OCI-LY1 (cell line): ENCODE measurements at regions not wholly inside any gene's neighbourhood (a gene's known extent, or its start where the extent isn't known, plus 50 kb on each side); places are given as distances from the start of the nearest gene placed in this dataset.
A peak's percentile ranks its signal among the peaks of the same experiment; 100 is the strongest.

Experiments
- H2AFZ ChIP-seq: fragments of 200-600 bp; sonication (generic), shearing (Covaris generic); 2 replicates; pipeline ENCODE4 v1.6.0; 2014; ENCODE audit warnings: antibody characterized with exemption, mild to moderate bottlenecking, low read length
- H3F3A ChIP-seq: fragments of 200-600 bp; sonication (generic), shearing (Covaris generic); 2 replicates; pipeline ENCODE4 v1.6.0; 2014; ENCODE audit warnings: mild to moderate bottlenecking, antibody characterized with exemption, low read length, moderate library complexity; ENCODE audit not compliant: insufficient read depth
- H3K27ac ChIP-seq: fragments of 200-600 bp; sonication (generic); 2 replicates; pipeline ENCODE4 v1.5.1; 2014; ENCODE audit warnings: low read length, mixed run types, mild to moderate bottlenecking, low read depth; ENCODE audit not compliant: poor library complexity, severe bottlenecking
- H3K27me3 ChIP-seq: fragments of 200-600 bp; sonication (generic); 2 replicates; pipeline ENCODE4 v1.6.0; 2014; ENCODE audit warnings: antibody characterized with exemption, mild to moderate bottlenecking, low read length, moderate library complexity; ENCODE audit not compliant: insufficient read depth
- H3K36me3 ChIP-seq: fragments of 200-600 bp; sonication (generic); 2 replicates; pipeline ENCODE4 v1.6.1; 2014; ENCODE audit warnings: mild to moderate bottlenecking, antibody characterized with exemption, low read length, moderate library complexity, mixed read lengths; ENCODE audit not compliant: insufficient read depth
- H3K4me1 ChIP-seq: fragments of 200-600 bp; sonication (generic); 2 replicates; pipeline ENCODE4 v1.5.1; 2014; ENCODE audit warnings: mild to moderate bottlenecking, low read length, moderate library complexity; ENCODE audit not compliant: insufficient read depth, severe bottlenecking
- H3K4me2 ChIP-seq: fragments of 200-600 bp; sonication (generic), shearing (Covaris generic); 2 replicates; pipeline ENCODE4 v1.6.1; 2014; ENCODE audit warnings: low read length
- H3K4me3 ChIP-seq: fragments of 200-600 bp; sonication (generic); 2 replicates; pipeline ENCODE4 v1.5.1; 2014; ENCODE audit warnings: low read length, low read depth, mild to moderate bottlenecking, mixed read lengths; ENCODE audit not compliant: poor library complexity, severe bottlenecking
- H3K79me2 ChIP-seq: fragments of 200-600 bp; shearing (Covaris generic); 2 replicates; pipeline ENCODE4 v1.6.1; 2016; ENCODE audit warnings: mixed run types, low read length, mixed read lengths; ENCODE audit not compliant: insufficient read depth
- H3K9ac ChIP-seq: fragments of 200-600 bp; sonication (generic), shearing (Covaris generic); 2 replicates; pipeline ENCODE4 v1.6.1; 2014; ENCODE audit warnings: mild to moderate bottlenecking, low read length, mixed read lengths
- H3K9me2 ChIP-seq: fragments of 200-600 bp; sonication (generic), shearing (Covaris generic); 2 replicates; pipeline ENCODE4 v1.6.1; 2014; ENCODE audit warnings: low read depth, mild to moderate bottlenecking, low read length, mixed read lengths
- H3K9me3 ChIP-seq: fragments of 200-600 bp; shearing (Covaris generic); 2 replicates; pipeline ENCODE4 v1.6.1; 2014; ENCODE audit warnings: low read length, mixed read lengths
- H4K20me1 ChIP-seq: fragments of 200-600 bp; sonication (generic), shearing (Covaris generic); 2 replicates; pipeline ENCODE4 v1.6.0; 2016; ENCODE audit warnings: mild to moderate bottlenecking, low read length; ENCODE audit not compliant: insufficient read depth
- CTCF ChIP-seq: fragments of 200-600 bp; sonication (generic), shearing (Covaris generic); IDR thresholded peaks from 2 replicates; pipeline ENCODE4 v1.5.1; 2017; ENCODE audit warnings: mild to moderate bottlenecking, antibody characterized with exemption, low read length, moderate library complexity, mixed read lengths
- EZH2 ChIP-seq: fragments of 200-600 bp; sonication (generic), shearing (Covaris generic); IDR thresholded peaks from 2 replicates; pipeline ENCODE4 v1.8.0; 2017; ENCODE audit warnings: borderline replicate concordance, mixed run types, mild to moderate bottlenecking, antibody characterized with exemption, low read length, moderate library complexity, mixed read lengths

GRCh38 chr3:11717301-11717700 lies 73.6 kb upstream of the VGLL4 start:
- Histone ChIP-seq H3K9me2 (no peaks in the 10 kb centered on the region), H4K20me1 (no peaks in the 10 kb centered on the region), H2AFZ (no peak overlapping the region), H3K4me2 (peak overlapping the region; percentile 72), H3K27me3 (no peaks in the 10 kb centered on the region), H3K9me3 (no peaks in the 10 kb centered on the region), H3K36me3 (no peaks in the 10 kb centered on the region), H3F3A (no peaks in the 10 kb centered on the region), H3K9ac (no peak overlapping the region; the same call in 1 of the 2 replicates), H3K4me1 (peaks cover 56% of the 10 kb centered on the region), H3K27ac (peak overlapping the region; percentile 7), H3K79me2 (peaks cover 38% of the 10 kb centered on the region), H3K4me3 (peak overlapping the region; percentile 76)
- no peak for TF ChIP-seq CTCF
- no peak for TF ChIP-seq EZH2

DNA sequence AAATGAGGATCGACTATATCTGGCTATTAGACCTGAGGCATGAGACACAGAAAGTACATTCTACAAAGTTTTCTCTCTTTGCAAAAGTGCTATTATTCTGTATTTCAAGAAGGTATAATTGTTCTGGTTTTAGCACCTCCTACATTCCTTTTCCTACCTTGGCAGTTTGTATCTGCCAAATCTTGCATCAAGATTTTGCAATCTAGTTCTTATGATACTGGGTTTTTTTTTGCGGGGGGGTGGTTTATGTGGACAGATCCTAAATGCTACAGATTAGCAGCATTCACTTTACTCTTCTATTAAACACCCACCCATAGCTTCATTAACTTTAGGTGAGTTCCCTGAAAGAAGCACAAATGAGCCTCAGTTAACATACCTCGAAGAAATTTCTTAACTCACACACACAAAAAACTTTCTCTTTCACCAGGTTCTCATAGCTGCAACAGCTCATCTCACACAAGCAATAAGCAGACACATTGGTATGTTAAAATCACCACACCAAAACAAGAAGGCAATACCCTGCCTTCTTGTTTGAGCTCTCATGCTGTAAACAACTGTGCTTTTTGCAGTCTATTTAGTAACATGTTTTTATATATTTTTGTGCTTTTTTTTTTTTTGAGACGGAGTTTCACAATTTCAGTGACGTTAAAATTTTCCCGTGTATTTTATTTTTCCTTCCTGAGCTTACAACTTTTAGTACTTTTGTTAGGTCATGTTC lies 73.0 kb upstream of the VGLL4 start:
- H3K4me2 ChIP-seq, result peak overlapping the region; percentile 72
- no peaks in the 10 kb centered on the region for H4K20me1 ChIP-seq
- no peak overlapping the region for H2AFZ ChIP-seq
- TF ChIP-seq CTCF, result no peak
- no peak for TF ChIP-seq EZH2
- H3K9ac ChIP-seq, result no peak overlapping the region; the same call in 1 of the 2 replicates
- H3K9me3 ChIP-seq, result no peaks in the 10 kb centered on the region
- H3K27ac ChIP-seq, result peak overlapping the region; percentile 25
- H3K27me3 ChIP-seq, result no peaks in the 10 kb centered on the region
- no peaks in the 10 kb centered on the region for H3F3A ChIP-seq
- no peaks in the 10 kb centered on the region for H3K9me2 ChIP-seq
- H3K79me2 ChIP-seq, result peaks cover 43% of the 10 kb centered on the region
- no peaks in the 10 kb centered on the region for H3K36me3 ChIP-seq
- peaks cover 61% of the 10 kb centered on the region for H3K4me1 ChIP-seq
- peak overlapping the region; percentile 76 for H3K4me3 ChIP-seq

DNA sequence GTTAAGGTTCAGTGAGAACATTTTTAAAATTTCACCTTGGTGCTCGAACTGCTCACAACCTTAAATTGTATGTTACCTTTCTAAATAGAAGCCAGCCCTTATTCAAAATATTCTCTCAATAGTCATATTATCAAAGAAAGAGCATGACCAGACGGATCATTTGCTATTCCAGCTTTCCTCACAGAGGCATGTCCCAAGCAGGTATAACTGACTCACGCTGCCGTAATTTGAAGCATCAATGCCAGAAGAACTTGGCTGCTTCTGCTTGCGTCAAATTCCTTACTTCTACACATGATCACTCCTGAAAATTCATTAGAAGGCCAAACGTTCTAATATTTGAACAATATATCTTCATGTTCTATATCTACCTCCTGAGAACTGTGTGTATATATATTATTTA lies 69.5 kb upstream of the VGLL4 start:
- H2AFZ ChIP-seq, result no peak overlapping the region
- H3K27me3 ChIP-seq, result no peaks in the 10 kb centered on the region
- TF ChIP-seq EZH2, result no peak
- no peak for TF ChIP-seq CTCF
- no peaks in the 10 kb centered on the region for H3K9me2 ChIP-seq
- H3K4me1 ChIP-seq, result peaks cover 40% of the 10 kb centered on the region
- H3K9me3 ChIP-seq, result no peaks in the 10 kb centered on the region; the same call in 1 of the 2 replicates
- peak overlapping the region; percentile 35; the same call in 1 of the 2 replicates for H3K4me2 ChIP-seq
- no peaks in the 10 kb centered on the region; the same call in 1 of the 2 replicates for H3K36me3 ChIP-seq
- no peak overlapping the region for H3K9ac ChIP-seq
- peaks cover 57% of the 10 kb centered on the region for H3K79me2 ChIP-seq
- no peaks in the 10 kb centered on the region for H4K20me1 ChIP-seq
- no peak overlapping the region for H3K27ac ChIP-seq
- no peak overlapping the region for H3K4me3 ChIP-seq
- no peaks in the 10 kb centered on the region for H3F3A ChIP-seq
